B cell (primary cell): ENCODE measurements at regions not wholly inside any gene's neighbourhood (a gene's known extent, or its start where the extent isn't known, plus 50 kb on each side); places are given as distances from the start of the nearest gene placed in this dataset.

ENCODE experiments used
- CTCF ChIP-seq: fragments of 200-600 bp; IDR thresholded peaks from one replicate; pipeline ENCODE4 v1.8.0; 2022; ENCODE audit warnings: antibody characterized with exemption, mild to moderate bottlenecking
- EZH2 ChIP-seq: IDR thresholded peaks from 2 replicates; pipeline ENCODE4 v1.6.1; 2012; ENCODE audit warnings: borderline replicate concordance, low read depth, mild to moderate bottlenecking, moderate library complexity, low read length; ENCODE audit not compliant: insufficient read depth, poor library complexity, severe bottlenecking

GRCh38 chr18:77495079-77495478, 245.4 kb downstream of the GALR1 start:
- no peak for TF ChIP-seq CTCF
- no peak for TF ChIP-seq EZH2
